ENCODE measurements at regions not wholly inside any gene's neighbourhood (a gene's known extent, or its start where the extent isn't known, plus 50 kb on each side); places are given as distances from the start of the nearest gene placed in this dataset.

DNA sequence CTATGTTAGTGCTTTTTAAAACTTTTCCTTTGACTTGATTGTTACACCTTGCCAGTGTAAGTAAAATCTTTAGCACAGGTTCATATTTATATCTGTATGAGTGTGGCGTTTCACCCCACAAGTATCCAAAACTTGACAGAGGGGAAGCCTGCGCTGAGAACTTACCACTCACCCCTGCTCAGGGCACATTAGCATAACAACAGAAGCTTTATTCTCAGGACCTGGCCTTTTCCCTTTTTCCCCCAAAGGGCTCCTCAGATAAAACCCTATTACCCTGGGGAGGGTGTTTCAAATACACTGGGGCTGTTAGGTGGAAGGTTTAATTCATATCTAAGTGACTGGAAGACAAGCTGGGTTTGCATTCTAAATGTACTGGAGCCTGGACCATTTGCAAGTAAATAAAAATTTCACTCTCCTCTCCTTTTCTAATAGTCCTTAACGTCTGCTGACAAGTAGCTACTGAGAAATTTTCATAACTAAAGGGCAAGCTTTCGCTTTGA is 276.6 kb downstream of the RNF152 start:
- FAIRE-seq = no peak

- no peak for FAIRE-seq
These were observed 279.3 kb downstream of the CDH20 start for GRCh38 chr18:61612517-61612916.

- no peak for FAIRE-seq
These were observed 275.9 kb downstream of the CDH20 start for GRCh38 chr18:61609131-61609530.

GRCh38 chr18:61608316-61608715 is 275.1 kb downstream of the CDH20 start:
- no peak for FAIRE-seq

GRCh38 chr18:61607867-61608266 is 274.6 kb downstream of the CDH20 start:
- no peak for FAIRE-seq

DNA sequence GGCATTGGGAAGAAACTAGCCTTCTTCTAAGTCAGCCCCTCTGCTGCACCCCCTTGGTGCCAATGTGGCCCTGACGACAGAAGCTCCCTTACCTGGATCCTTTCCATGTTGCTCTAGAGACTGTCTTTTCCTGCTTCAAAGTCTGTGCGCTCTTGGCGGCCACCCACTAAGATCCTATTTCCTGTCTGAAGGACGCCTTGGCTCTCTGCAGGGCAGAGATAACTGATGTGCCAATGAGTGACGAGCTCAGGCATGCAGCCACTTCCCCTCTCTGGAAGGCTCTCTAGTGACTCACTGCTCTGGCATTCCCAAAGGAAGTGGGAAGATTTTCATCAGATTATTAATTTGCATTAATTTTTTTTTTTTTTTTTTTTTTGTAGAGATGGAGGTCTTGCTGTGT is 273.5 kb downstream of the CDH20 start:
- no peak for FAIRE-seq

DNA sequence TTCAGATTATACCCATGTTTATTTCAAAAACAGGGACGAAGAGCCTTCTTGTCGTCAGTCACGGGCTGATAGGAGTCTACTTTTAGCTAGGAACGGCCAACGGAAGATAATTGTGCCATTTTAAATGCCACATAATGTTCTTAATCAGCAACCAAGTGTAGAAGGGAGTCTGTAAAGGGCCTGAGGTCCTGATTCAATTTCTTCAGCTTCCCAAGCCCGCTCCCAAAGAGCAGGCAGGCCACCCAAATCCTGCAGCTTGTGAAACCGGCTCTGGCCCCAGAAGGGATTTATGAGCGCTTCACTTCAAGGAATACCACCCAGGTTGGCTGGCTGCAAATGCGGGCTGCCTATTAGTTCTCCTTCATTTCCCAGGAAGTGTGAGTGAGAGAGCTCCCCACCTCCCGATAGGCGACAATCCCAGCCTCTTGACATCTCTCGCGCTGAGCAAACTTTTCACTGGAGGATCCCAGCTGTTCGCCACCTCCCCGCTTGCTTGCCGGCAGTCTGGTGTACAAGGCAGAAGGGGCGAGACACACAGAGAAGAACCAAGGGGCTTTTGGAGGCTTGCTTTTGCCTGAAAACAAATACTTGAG is 272.9 kb downstream of the CDH20 start:
- no peak for FAIRE-seq

- peak; percentile 65 for FAIRE-seq
These were observed 272.3 kb downstream of the CDH20 start for GRCh38 chr18:61605376-61606067.
